MCF 10A (cell line): ENCODE measurements at regions not wholly inside any gene's neighbourhood (a gene's known extent, or its start where the extent isn't known, plus 50 kb on each side); places are given as distances from the start of the nearest gene placed in this dataset.

ENCODE experiments used
- BruUV-seq: library from RNA; stranded (reverse); fragments of 400-500 nt; replicated peaks from 2 replicates; lab custom pipeline; 2021; lab: Mats Ljungman, UMichigan
- CTCF ChIA-PET: fragments of 300-600 bp; sonication (Branson Sonifier 250); formaldehyde crosslinking; extraction: SDS; loops from one replicate; lab custom pipeline; 2021; ENCODE audit warnings: antibody characterized with exemption, inconsistent platforms; lab: Yijun Ruan, JAX
- POLR2A ChIA-PET: fragments of 300-600, 350-650 bp; sonication (Branson Sonifier 250); formaldehyde crosslinking; extraction: SDS; loops from one replicate; lab custom pipeline; 2020; ENCODE audit warnings: antibody characterized with exemption, inconsistent platforms; lab: Yijun Ruan, JAX
- DNase-seq: peaks from one replicate; pipeline ENCODE4 v3.0.0-alpha.2; 2018; ENCODE audit not compliant: unreplicated experiment
- H3K27ac Mint-ChIP-seq: one replicate; pipeline ENCODE4 v1.8.0; 2022; ENCODE audit warnings: mild to moderate bottlenecking, low read depth, mixed read lengths; ENCODE audit not compliant: unreplicated experiment
- H3K27me3 Mint-ChIP-seq: one replicate; pipeline ENCODE4 v1.8.0; 2022; ENCODE audit warnings: mixed read lengths; ENCODE audit not compliant: insufficient read depth, unreplicated experiment
- H3K36me3 Mint-ChIP-seq: one replicate; pipeline ENCODE4 v1.8.0; 2022; ENCODE audit warnings: mild to moderate bottlenecking, moderate library complexity, mixed read lengths; ENCODE audit not compliant: insufficient read depth, unreplicated experiment
- H3K4me1 Mint-ChIP-seq: one replicate; pipeline ENCODE4 v1.8.0; 2022; ENCODE audit warnings: mixed read lengths; ENCODE audit not compliant: insufficient read depth, unreplicated experiment
- H3K4me3 Mint-ChIP-seq: one replicate; pipeline ENCODE4 v1.8.0; 2022; ENCODE audit warnings: mild to moderate bottlenecking, moderate library complexity, mixed read lengths; ENCODE audit not compliant: unreplicated experiment
- H3K9me3 Mint-ChIP-seq: one replicate; pipeline ENCODE4 v1.8.0; 2022; ENCODE audit warnings: mixed read lengths; ENCODE audit not compliant: unreplicated experiment
- CTCF ChIP-seq: fragments of 200-600 bp; IDR thresholded peaks from one replicate; pipeline ENCODE4 v1.8.0; 2022; ENCODE audit warnings: antibody characterized with exemption, mild to moderate bottlenecking; ENCODE audit not compliant: unreplicated experiment
- intact Hi-C: fragments of 100-400 bp; cut with micrococcal nuclease; formaldehyde crosslinking; loops from 2 replicates; pipeline ENCODE4 v1.14.1; 2022

GRCh38 chr1:90810681-90811080 lies 93.6 kb upstream of the BARHL2 start:
- H3K4me3 Mint-ChIP-seq, result no peak overlapping the region
- peaks cover 4% of the 10 kb centered on the region for H3K27me3 Mint-ChIP-seq
- no peaks in the 10 kb centered on the region for H3K36me3 Mint-ChIP-seq
- no peak for DNase-seq
- POLR2A ChIA-PET, result interaction anchor here (0.6 to 1.3 kb wide), 2 partner anchors 9 to 127 kb away, joined by 4 read pairs; no protein-coding TSS in a partner anchor
- no peaks in the 10 kb centered on the region for H3K4me1 Mint-ChIP-seq
- TF ChIP-seq CTCF, result no peak
- no TSS peak for BruUV-seq
- CTCF ChIA-PET, result interaction anchor here (0.8 kb wide), 1 partner anchor 89 kb away, joined by 3 read pairs; no protein-coding TSS in a partner anchor
- intact Hi-C loops, result no loop called here
- no peak overlapping the region for H3K27ac Mint-ChIP-seq
- H3K9me3 Mint-ChIP-seq, result no peaks in the 10 kb centered on the region

DNA sequence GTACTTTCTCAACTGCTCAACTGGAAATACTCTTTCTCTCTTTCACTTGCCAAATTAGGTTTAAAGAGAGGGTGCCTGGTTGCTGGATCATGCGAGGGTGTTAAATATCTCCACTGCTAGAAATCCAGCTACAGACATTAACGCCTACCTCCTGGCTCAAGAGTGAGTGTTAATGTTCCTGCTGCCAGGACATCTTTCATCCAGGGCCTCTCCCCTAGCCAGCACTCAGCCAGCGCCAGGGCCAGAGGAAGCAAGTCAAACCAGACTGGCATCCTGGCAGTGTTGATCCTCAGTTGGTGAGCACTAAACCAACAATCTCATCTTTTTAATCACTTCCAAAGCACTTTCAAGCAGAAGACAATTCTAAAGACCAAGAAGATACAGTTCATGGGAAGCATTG lies 92.9 kb upstream of the BARHL2 start:
- TF ChIP-seq CTCF, result no peak
- H3K4me3 Mint-ChIP-seq, result no peak overlapping the region
- peaks cover 11% of the 10 kb centered on the region for H3K27me3 Mint-ChIP-seq
- DNase-seq, result no peak
- BruUV-seq, result no TSS peak
- H3K4me1 Mint-ChIP-seq, result no peaks in the 10 kb centered on the region
- H3K9me3 Mint-ChIP-seq, result no peaks in the 10 kb centered on the region
- CTCF ChIA-PET, result interaction anchor here (0.5 kb wide), 1 partner anchor 117 kb away, joined by 3 read pairs; no protein-coding TSS in a partner anchor
- H3K27ac Mint-ChIP-seq, result no peak overlapping the region
- POLR2A ChIA-PET, result interaction anchor here (1.3 kb wide), 1 partner anchor 9 kb away, joined by 4 read pairs; no protein-coding TSS in a partner anchor
- H3K36me3 Mint-ChIP-seq, result no peaks in the 10 kb centered on the region
- intact Hi-C loops, result no loop called here

DNA sequence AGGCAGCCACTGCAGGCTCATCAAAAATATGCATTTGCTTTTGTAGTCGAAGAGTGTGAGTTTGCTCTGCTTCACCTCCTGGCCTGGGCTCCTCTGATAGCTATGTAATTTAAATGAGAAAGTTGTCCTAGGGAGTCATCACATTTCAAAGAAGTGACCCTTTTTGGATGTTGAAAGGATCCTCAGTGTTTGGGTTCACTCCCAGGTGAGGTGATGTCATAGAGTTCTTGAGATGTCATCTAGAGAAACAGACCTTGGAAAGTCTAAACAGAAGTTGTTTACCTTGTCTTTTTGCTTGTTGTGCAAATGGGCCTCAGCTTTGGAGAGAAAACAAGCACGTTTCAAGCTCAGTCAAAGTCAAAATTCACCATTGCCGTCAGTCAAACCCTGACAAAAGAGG lies 92.0 kb upstream of the BARHL2 start:
- no peak for DNase-seq
- intact Hi-C loops, result no loop called here
- no peaks in the 10 kb centered on the region for H3K36me3 Mint-ChIP-seq
- H3K4me1 Mint-ChIP-seq, result no peaks in the 10 kb centered on the region
- BruUV-seq, result no TSS peak
- no peak overlapping the region for H3K4me3 Mint-ChIP-seq
- no peak overlapping the region for H3K27ac Mint-ChIP-seq
- peaks cover 15% of the 10 kb centered on the region for H3K27me3 Mint-ChIP-seq
- ChIA-PET CTCF (no interaction called here), POLR2A (no interaction called here)
- H3K9me3 Mint-ChIP-seq, result no peaks in the 10 kb centered on the region
- no peak for TF ChIP-seq CTCF

GRCh38 chr1:90807329-90807728 lies 90.2 kb upstream of the BARHL2 start:
- Mint-ChIP-seq H3K9me3 (no peaks in the 10 kb centered on the region), H3K4me3 (no peak overlapping the region), H3K27ac (no peak overlapping the region), H3K4me1 (no peaks in the 10 kb centered on the region), H3K36me3 (no peaks in the 10 kb centered on the region), H3K27me3 (peaks cover 29% of the 10 kb centered on the region)
- DNase-seq, result no peak
- CTCF ChIA-PET, result no interaction called here
- POLR2A ChIA-PET, result interaction anchor here (0.7 to 0.8 kb wide), 2 partner anchors 9 to 11 kb away, joined by 3 read pairs; no protein-coding TSS in a partner anchor
- BruUV-seq, result no TSS peak
- intact Hi-C loops, result no loop called here
- no peak for TF ChIP-seq CTCF
